Transverse colon (tissue), 4 donors: ENCODE measurements at regions not wholly inside any gene's neighbourhood (a gene's known extent, or its start where the extent isn't known, plus 50 kb on each side); places are given as distances from the start of the nearest gene placed in this dataset.

Experiments
- CTCF ChIP-seq, 5 experiments: fragments of 200-600 bp in 3 of 5; fragments of 450-650 bp in 2 of 5; sonication (generic) in 3 of 5; IDR thresholded peaks; 1 replicate in 2 of 5; 2 replicates in 3 of 5; pipeline ENCODE4 v1.5.1; 2016 to 2017; ENCODE audit warnings: antibody characterized with exemption in 5 of 5, inconsistent platforms in 3 of 5, mild to moderate bottlenecking in 2 of 5, moderate library complexity in 1 of 5
- EP300 ChIP-seq: sonication (generic); formaldehyde crosslinking; IDR thresholded peaks from one replicate; pipeline ENCODE4 v1.6.1; 2017; ENCODE audit warnings: antibody characterized with exemption, low read depth
- POLR2A ChIP-seq: fragments of 450-650 bp; IDR thresholded peaks from one replicate; pipeline ENCODE4 v1.6.1; 2016; ENCODE audit warnings: antibody characterized with exemption, mild to moderate bottlenecking, moderate library complexity
- POLR2AphosphoS5 ChIP-seq, 3 donors: sonication (generic); formaldehyde crosslinking; IDR thresholded peaks; one replicate each; pipeline ENCODE4 v1.6.1; 2016; ENCODE audit warnings: antibody characterized with exemption in 3 of 3

GRCh38 chr2:228763379-228763981, 507.6 kb downstream of the PID1 start:
- TF ChIP-seq POLR2A = no peak
- no peak for TF ChIP-seq CTCF (IDR thresholded peaks at IDR 0.05)
- no peak for TF ChIP-seq EP300
- TF ChIP-seq POLR2AphosphoS5 (IDR thresholded peaks at IDR 0.05) = no peak
